ACHN (cell line): ENCODE measurements at regions not wholly inside any gene's neighbourhood (a gene's known extent, or its start where the extent isn't known, plus 50 kb on each side); places are given as distances from the start of the nearest gene placed in this dataset.

Experiments
- DNase-seq: peaks from one replicate; pipeline ENCODE4 v3.0.0-alpha.2; 2015
- in situ Hi-C: cut with HindIII; loops from 2 replicates; pipeline ENCODE4 v1.10.0; 2017; ENCODE audit warnings: low sequenced_read_pairs, low pct_ligation_motif_present, low pct_unique_long_range_greater_than_20kb

- in situ Hi-C loops = no loop called here
- DNase-seq = no peak
Observed at GRCh38 chr2:60054571-60055340, 498.7 kb downstream of the BCL11A start.

- in situ Hi-C loops = no loop called here
- no peak for DNase-seq
Observed at GRCh38 chr2:60053791-60054190, 499.7 kb downstream of the BCL11A start.

GRCh38 chr2:60052601-60053000 lies 500.9 kb downstream of the BCL11A start:
- in situ Hi-C loops = no loop called here
- no peak for DNase-seq

- DNase-seq = no peak
- in situ Hi-C loops = no loop called here
Observed at GRCh38 chr2:60051991-60052390, 501.5 kb downstream of the BCL11A start.

GRCh38 chr2:60047944-60048525 lies 505.4 kb downstream of the BCL11A start:
- in situ Hi-C loops = no loop called here

GRCh38 chr2:60047347-60047746 lies 506.1 kb downstream of the BCL11A start:
- in situ Hi-C loops = no loop called here

More at GRCh38 chr2:60047944-60048525, 505.4 kb downstream of the BCL11A start:
- DNase-seq = no peak

GRCh38 chr2:60046529-60046928 lies 506.9 kb downstream of the BCL11A start:
- in situ Hi-C loops = no loop called here

More at GRCh38 chr2:60047347-60047746, 506.1 kb downstream of the BCL11A start:
- DNase-seq = no peak

GRCh38 chr2:60045456-60045855 lies 508.0 kb downstream of the BCL11A start:
- in situ Hi-C loops = no loop called here
- no peak for DNase-seq

More at GRCh38 chr2:60046529-60046928, 506.9 kb downstream of the BCL11A start:
- DNase-seq = no peak

GRCh38 chr2:60044484-60044883 lies 509.0 kb downstream of the BCL11A start:
- in situ Hi-C loops = no loop called here
- no peak for DNase-seq

GRCh38 chr2:60042023-60042422 lies 511.4 kb downstream of the BCL11A start:
- in situ Hi-C loops = no loop called here
- no peak for DNase-seq

- no peak for DNase-seq
- in situ Hi-C loops = no loop called here
Observed at GRCh38 chr2:60033325-60033724, 520.1 kb downstream of the BCL11A start.

- no peak for DNase-seq
- in situ Hi-C loops = no loop called here
Observed at GRCh38 chr2:60029566-60029883, 523.9 kb downstream of the BCL11A start.

GRCh38 chr2:60028849-60029565 lies 524.4 kb downstream of the BCL11A start:
- in situ Hi-C loops = no loop called here
- no peak for DNase-seq

- in situ Hi-C loops = no loop called here
- DNase-seq = no peak
Observed at GRCh38 chr2:60025496-60025895, 528.0 kb downstream of the BCL11A start.

GRCh38 chr2:60023256-60023985 lies 530.0 kb downstream of the BCL11A start:
- no peak for DNase-seq
- in situ Hi-C loops = no loop called here

GRCh38 chr2:60007671-60008070 lies 545.8 kb downstream of the BCL11A start:
- in situ Hi-C loops = no loop called here

GRCh38 chr2:60003076-60003475 lies 550.4 kb downstream of the BCL11A start:
- in situ Hi-C loops = no loop called here
- DNase-seq = no peak

More at GRCh38 chr2:60007671-60008070, 545.8 kb downstream of the BCL11A start:
- no peak for DNase-seq

- no peak for DNase-seq
- in situ Hi-C loops = no loop called here
Observed at GRCh38 chr2:60002183-60002867, 551.1 kb downstream of the BCL11A start.
